ENCODE measurements at regions not wholly inside any gene's neighbourhood (a gene's known extent, or its start where the extent isn't known, plus 50 kb on each side); places are given as distances from the start of the nearest gene placed in this dataset.

DNA sequence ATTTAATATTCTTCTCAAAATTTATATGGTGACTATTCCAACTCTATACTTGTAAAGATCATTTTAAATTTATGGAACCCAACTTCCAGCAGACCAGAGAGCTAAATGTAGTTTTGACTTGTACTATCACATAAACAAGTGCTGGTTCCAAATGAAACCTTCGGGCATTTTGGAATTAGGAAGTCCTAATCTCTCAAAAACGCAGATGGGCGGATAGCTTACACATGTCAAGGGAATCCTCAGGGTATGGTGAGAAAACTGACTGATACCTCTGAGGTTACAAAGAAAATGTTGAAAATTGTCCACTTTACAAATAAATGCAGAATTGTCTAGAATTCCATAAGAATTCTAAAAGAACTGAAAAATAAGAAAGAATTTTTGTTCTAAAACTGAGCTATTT is 224.1 kb downstream of the SS18 start:
- no peaks in the 10 kb centered on the region for H3K27me3 ChIP-seq (ENCODE audit: control insufficient read depth, insufficient read depth, low read length)

DNA sequence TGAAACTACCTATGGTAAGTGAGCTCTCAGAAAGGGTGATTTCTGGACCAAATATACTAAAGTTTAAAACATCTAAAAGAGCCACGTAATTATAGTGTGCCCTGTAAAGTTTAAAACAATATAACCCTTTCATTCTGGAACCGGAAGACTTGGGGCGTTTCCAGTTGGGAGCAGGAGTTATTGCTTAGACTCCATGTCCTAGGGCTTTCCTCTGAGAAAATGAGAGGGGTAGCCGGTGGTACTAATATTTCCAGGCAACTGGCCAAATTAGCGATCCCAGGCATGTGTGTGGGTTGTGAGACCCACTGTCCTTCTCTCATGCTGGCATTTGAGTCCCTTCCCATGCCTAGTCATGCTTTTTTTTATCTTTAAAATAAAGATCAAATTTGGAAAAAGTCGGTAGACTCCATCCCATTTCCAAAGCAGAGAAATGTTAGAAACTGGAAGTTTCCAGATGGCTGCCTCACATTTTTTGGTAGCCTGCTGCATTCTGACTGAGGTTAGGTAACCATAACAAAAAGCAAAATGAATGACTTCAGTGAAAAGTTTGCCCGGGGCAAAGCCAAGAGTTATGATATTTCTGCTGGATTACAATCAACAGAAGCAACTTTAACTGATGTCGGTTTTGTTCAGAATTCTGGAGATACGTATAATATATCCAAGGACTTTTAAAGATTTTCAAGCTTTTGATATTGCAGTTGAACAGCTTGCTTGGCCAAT is 227.4 kb downstream of the SS18 start:
- Histone ChIP-seq H3K9ac (ENCODE audit: low read depth, low read length) (no peak overlapping the region), H3K36me3 (ENCODE audit: control insufficient read depth, insufficient read depth, low read length) (no peaks in the 10 kb centered on the region), H3K9me3 (ENCODE audit: control insufficient read depth, insufficient read depth, low read length) (no peaks in the 10 kb centered on the region), H3K4me1 (ENCODE audit: control insufficient read depth, insufficient read depth, low read length) (no peaks in the 10 kb centered on the region), H3K27me3 (ENCODE audit: control insufficient read depth, insufficient read depth, low read length) (no peaks in the 10 kb centered on the region), H3K4me3 (ENCODE audit: low read depth, low read length) (no peak overlapping the region)

More for the DNA sequence above, 224.1 kb downstream of the SS18 start:
- Histone ChIP-seq H3K36me3 (ENCODE audit: control insufficient read depth, insufficient read depth, low read length) (no peaks in the 10 kb centered on the region), H3K4me1 (ENCODE audit: control insufficient read depth, insufficient read depth, low read length) (no peaks in the 10 kb centered on the region), H3K4me3 (ENCODE audit: low read depth, low read length) (no peak overlapping the region), H3K9me3 (ENCODE audit: control insufficient read depth, insufficient read depth, low read length) (no peaks in the 10 kb centered on the region), H3K9ac (ENCODE audit: low read depth, low read length) (no peak overlapping the region)

DNA sequence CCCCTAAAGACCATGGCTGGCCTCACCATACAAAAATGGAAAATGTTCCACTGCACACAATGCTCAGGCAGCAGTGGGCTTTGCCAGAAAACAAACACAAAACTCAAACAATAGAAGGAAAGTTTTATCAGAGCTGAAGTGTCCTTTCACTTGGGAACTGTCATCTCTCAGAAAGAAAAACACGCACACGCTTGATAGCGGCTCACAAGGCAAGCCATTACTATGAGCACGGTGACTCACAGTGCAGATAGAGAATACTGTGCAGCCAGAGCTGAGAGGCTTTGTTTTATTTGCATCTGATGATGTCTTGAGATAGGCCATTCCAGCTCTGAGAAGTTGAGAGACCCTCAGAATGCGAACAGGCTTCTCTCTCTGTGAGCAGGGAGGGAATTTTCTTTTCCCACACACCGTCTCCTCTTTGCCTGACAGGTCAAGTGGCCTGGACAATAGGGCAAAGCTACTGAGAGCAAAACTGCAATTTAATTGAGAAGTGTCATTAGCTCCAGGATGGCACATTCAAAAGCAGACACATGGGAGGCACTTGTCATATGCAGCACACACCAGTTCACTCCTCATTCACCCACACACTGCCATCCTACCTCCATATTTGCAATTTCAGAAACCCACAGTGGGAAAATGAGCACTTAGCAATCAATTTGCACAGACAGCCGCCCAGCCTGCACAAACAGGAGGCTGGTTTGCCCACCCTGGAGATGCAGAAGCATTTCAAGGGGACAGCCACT is 236.6 kb downstream of the SS18 start:
- no peaks in the 10 kb centered on the region for H3K9me3 ChIP-seq (ENCODE audit: control insufficient read depth, insufficient read depth, low read length)
- H3K4me1 ChIP-seq (ENCODE audit: control insufficient read depth, insufficient read depth, low read length), result no peaks in the 10 kb centered on the region

DNA sequence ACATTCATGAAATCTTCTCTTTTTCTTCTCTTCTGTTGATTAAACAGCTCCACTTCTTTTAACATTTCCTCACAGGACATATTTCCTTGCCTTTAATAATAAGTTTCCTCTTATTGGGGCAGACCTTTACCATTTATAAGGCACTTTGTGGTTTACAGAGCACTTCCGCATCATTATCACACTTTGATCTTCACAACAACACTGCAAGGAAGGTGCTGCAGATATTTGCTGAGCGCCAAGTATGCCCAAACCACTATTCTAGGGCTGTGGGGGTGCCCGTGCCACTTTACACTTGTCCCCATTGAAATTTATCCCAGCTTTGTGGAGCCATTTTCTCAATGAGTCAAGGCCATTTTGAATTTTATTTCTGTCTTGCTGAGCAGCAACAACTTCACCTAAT is 246.6 kb downstream of the SS18 start:
- H3K4me1 ChIP-seq (ENCODE audit: control insufficient read depth, insufficient read depth, low read length), result no peaks in the 10 kb centered on the region
- H3K9me3 ChIP-seq (ENCODE audit: control insufficient read depth, insufficient read depth, low read length), result no peaks in the 10 kb centered on the region
- H3K9ac ChIP-seq (ENCODE audit: low read depth, low read length), result no peak overlapping the region
- no peaks in the 10 kb centered on the region for H3K36me3 ChIP-seq (ENCODE audit: control insufficient read depth, insufficient read depth, low read length)
- no peak overlapping the region for H3K4me3 ChIP-seq (ENCODE audit: low read depth, low read length)
- H3K27me3 ChIP-seq (ENCODE audit: control insufficient read depth, insufficient read depth, low read length), result no peaks in the 10 kb centered on the region

More for the DNA sequence above, 236.6 kb downstream of the SS18 start:
- H3K36me3 ChIP-seq (ENCODE audit: control insufficient read depth, insufficient read depth, low read length), result no peaks in the 10 kb centered on the region
- no peak overlapping the region for H3K4me3 ChIP-seq (ENCODE audit: low read depth, low read length)
- H3K9ac ChIP-seq (ENCODE audit: low read depth, low read length), result no peak overlapping the region
- no peaks in the 10 kb centered on the region for H3K27me3 ChIP-seq (ENCODE audit: control insufficient read depth, insufficient read depth, low read length)

DNA sequence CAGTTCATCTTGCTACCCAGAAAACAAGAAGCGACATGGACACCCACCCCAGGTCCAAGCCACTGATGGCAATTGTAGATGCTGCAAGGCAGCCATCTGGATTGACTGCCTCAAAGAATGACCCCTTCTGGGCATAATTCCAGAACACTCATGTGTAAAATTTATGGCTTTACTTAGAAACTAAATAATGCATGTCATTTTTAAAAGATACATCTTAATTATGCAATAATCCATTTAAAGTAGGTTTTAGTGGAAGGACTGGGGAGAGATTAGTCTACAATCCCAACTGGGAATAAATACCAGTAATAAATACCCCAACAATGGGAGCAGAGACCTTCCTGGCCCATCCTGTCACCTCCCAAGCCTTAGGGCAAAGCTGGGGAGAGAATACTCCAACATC is 247.7 kb downstream of the SS18 start:
- Histone ChIP-seq H3K9ac (ENCODE audit: low read depth, low read length) (no peak overlapping the region), H3K9me3 (ENCODE audit: control insufficient read depth, insufficient read depth, low read length) (no peaks in the 10 kb centered on the region), H3K4me3 (ENCODE audit: low read depth, low read length) (no peak overlapping the region), H3K27me3 (ENCODE audit: control insufficient read depth, insufficient read depth, low read length) (no peaks in the 10 kb centered on the region), H3K4me1 (ENCODE audit: control insufficient read depth, insufficient read depth, low read length) (no peaks in the 10 kb centered on the region), H3K36me3 (ENCODE audit: control insufficient read depth, insufficient read depth, low read length) (no peaks in the 10 kb centered on the region)

DNA sequence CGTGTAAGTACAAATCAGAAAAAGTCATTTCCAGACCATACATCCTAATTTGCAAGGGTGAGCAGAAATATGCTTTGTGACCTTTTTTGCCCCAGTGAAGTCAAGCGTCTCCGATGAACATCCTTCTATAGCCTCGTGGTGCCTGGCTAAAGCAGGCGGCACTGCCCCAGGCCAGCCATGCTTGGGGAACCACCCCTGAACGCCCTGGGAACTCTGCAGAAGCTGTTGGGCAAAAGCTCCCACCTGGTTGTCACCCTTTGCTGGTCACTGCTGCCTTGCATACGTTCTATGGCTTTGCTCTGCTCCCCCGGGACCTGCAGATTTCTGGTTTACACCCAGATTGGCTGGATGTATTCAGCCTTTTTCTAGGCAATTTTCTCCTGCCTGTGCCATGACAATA is 256.4 kb downstream of the SS18 start:
- Histone ChIP-seq H3K4me1 (ENCODE audit: control insufficient read depth, insufficient read depth, low read length) (no peaks in the 10 kb centered on the region), H3K36me3 (ENCODE audit: control insufficient read depth, insufficient read depth, low read length) (no peaks in the 10 kb centered on the region), H3K9me3 (ENCODE audit: control insufficient read depth, insufficient read depth, low read length) (no peaks in the 10 kb centered on the region), H3K27me3 (ENCODE audit: control insufficient read depth, insufficient read depth, low read length) (no peaks in the 10 kb centered on the region), H3K4me3 (ENCODE audit: low read depth, low read length) (no peak overlapping the region), H3K9ac (ENCODE audit: low read depth, low read length) (no peak overlapping the region)

DNA sequence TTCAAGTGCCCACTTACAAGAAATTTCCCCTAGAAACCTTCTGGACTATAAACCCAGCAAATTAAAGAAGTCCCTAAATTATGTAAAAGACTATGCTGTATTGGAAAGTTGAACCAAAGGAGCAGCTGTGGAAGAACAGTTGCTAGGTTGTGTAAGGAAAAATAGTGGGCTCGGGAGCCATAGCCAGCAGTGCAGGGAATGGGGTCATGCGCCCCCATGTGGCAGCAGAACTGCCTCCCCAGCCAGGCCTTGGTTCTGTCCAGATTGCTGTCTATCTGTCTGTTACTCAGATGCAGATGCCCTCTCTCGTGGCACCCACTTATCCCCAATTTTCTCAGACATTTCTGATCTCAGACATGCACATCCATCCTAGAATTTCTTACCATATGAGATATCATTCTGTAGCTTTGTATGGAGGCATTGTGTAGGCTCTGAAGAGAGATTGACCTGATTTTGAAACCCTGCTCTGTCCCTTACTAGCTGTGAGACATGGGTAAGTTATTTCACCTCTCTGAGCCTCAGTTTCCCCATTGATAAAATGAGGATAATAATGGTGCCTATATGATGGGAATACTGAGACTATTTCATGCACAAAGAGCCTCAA is 258.3 kb downstream of the SS18 start:
- Histone ChIP-seq H3K9me3 (ENCODE audit: control insufficient read depth, insufficient read depth, low read length) (no peaks in the 10 kb centered on the region), H3K4me1 (ENCODE audit: control insufficient read depth, insufficient read depth, low read length) (no peaks in the 10 kb centered on the region), H3K27me3 (ENCODE audit: control insufficient read depth, insufficient read depth, low read length) (no peaks in the 10 kb centered on the region), H3K36me3 (ENCODE audit: control insufficient read depth, insufficient read depth, low read length) (no peaks in the 10 kb centered on the region), H3K4me3 (ENCODE audit: low read depth, low read length) (no peak overlapping the region), H3K9ac (ENCODE audit: low read depth, low read length) (no peak overlapping the region)

DNA sequence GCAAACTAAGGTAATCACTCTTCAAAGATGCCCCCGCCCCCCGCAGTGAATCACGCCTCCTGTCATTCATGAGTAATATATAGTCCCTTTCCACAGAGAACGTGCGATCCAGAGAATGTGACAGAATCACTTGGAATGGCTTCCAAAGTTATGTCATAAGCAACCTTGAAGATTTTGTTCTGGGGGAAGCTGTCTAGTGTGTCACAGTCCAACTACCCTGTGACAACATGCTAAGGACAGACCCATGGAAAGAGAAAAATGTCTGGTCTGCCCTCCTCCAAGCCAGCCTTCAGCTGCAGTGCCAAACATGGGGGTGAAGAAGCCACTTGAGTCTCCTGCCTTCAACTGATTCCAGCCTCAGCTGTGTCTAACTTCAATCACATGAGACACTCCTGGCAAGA is 259.1 kb downstream of the SS18 start:
- Histone ChIP-seq H3K4me1 (ENCODE audit: control insufficient read depth, insufficient read depth, low read length) (no peaks in the 10 kb centered on the region), H3K9me3 (ENCODE audit: control insufficient read depth, insufficient read depth, low read length) (no peaks in the 10 kb centered on the region), H3K4me3 (ENCODE audit: low read depth, low read length) (no peak overlapping the region), H3K9ac (ENCODE audit: low read depth, low read length) (no peak overlapping the region), H3K36me3 (ENCODE audit: control insufficient read depth, insufficient read depth, low read length) (no peaks in the 10 kb centered on the region), H3K27me3 (ENCODE audit: control insufficient read depth, insufficient read depth, low read length) (no peaks in the 10 kb centered on the region)

DNA sequence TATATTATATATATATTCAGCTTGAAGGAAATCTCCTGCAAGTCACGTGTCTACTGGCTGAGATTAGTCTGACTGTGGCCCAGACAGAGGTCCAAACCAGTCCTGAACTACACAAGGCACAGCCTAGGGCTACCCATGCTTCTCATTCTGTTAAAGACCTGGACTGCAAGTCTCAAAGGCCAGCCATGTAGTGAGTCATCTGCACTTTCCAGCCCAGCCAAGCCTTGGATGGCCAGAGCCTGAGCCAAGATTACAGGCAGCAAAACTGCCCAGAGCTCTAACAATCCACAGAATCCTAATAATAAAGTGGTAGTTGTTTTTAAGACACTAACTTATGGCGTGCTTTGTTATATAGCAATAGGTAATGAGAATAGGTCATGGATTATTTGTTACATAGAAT is 259.6 kb downstream of the SS18 start:
- Histone ChIP-seq H3K36me3 (ENCODE audit: control insufficient read depth, insufficient read depth, low read length) (no peaks in the 10 kb centered on the region), H3K27me3 (ENCODE audit: control insufficient read depth, insufficient read depth, low read length) (no peaks in the 10 kb centered on the region), H3K4me1 (ENCODE audit: control insufficient read depth, insufficient read depth, low read length) (no peaks in the 10 kb centered on the region), H3K9me3 (ENCODE audit: control insufficient read depth, insufficient read depth, low read length) (no peaks in the 10 kb centered on the region), H3K9ac (ENCODE audit: low read depth, low read length) (no peak overlapping the region), H3K4me3 (ENCODE audit: low read depth, low read length) (no peak overlapping the region)

DNA sequence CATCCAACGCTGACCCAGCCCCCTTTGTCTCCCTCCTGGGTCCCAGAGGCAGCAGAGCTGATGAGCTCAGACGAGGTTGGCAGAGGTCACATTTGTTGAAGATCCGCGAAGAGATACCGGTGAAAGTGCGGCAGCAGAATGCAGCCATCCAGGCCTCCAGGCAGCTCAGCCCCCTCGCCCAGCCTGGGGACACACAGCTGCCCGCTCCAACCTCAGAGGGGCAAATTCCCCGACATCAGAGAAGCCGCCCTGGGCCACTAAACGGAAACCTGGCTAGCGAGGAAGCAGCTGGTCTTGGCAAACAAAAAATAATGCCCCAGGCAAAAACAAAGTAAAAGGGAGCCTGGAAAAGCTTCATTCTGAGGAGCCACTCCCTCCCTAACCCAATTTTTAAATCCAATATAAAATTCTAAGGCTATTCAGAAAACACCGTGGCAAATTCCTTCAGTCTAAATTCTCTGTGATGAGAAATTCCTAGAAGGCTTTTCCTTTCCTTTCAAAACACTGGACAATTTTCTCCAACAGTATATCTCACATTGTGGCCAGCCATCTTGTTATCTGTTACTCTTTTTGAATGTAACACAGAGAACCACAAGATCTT is 262.4 kb downstream of the SS18 start:
- Histone ChIP-seq H3K36me3 (ENCODE audit: control insufficient read depth, insufficient read depth, low read length) (no peaks in the 10 kb centered on the region), H3K9me3 (ENCODE audit: control insufficient read depth, insufficient read depth, low read length) (no peaks in the 10 kb centered on the region), H3K4me1 (ENCODE audit: control insufficient read depth, insufficient read depth, low read length) (no peaks in the 10 kb centered on the region), H3K27me3 (ENCODE audit: control insufficient read depth, insufficient read depth, low read length) (no peaks in the 10 kb centered on the region), H3K4me3 (ENCODE audit: low read depth, low read length) (no peak overlapping the region), H3K9ac (ENCODE audit: low read depth, low read length) (no peak overlapping the region)

DNA sequence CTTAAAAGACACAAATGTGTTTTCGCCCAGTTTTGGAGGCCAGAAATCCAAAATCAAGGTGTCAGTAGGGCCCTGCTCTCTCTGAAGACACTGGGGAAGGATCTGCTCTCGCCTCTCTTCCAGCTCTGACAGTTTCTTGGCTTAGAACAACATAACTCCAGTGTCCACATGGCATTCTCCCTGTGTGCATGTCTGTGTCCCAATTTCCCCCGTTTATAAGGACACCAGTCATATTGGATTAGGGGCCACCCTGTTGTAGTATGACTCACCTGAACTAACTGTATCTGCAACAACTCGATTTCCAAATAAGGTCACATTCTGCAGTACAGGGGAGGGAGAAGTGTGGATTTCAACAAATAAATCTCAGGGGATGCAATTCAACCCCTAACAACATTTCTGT is 263.2 kb downstream of the SS18 start:
- Histone ChIP-seq H3K9ac (ENCODE audit: low read depth, low read length) (no peak overlapping the region), H3K4me1 (ENCODE audit: control insufficient read depth, insufficient read depth, low read length) (no peaks in the 10 kb centered on the region), H3K9me3 (ENCODE audit: control insufficient read depth, insufficient read depth, low read length) (no peaks in the 10 kb centered on the region), H3K36me3 (ENCODE audit: control insufficient read depth, insufficient read depth, low read length) (no peaks in the 10 kb centered on the region), H3K4me3 (ENCODE audit: low read depth, low read length) (no peak overlapping the region), H3K27me3 (ENCODE audit: control insufficient read depth, insufficient read depth, low read length) (no peaks in the 10 kb centered on the region)

Data from iPS-15b (cell line).